GM18502 (cell line): ENCODE measurements at regions not wholly inside any gene's neighbourhood (a gene's known extent, or its start where the extent isn't known, plus 50 kb on each side); places are given as distances from the start of the nearest gene placed in this dataset.

Experiments
- ATAC-seq: cut with Tn5 transposase; IDR thresholded peaks from one replicate; pipeline ENCODE4 v1.9.1; 2021; ENCODE audit warnings: mild to moderate bottlenecking; ENCODE audit not compliant: unreplicated experiment, poor library complexity

- ATAC-seq = no peak
These were observed 687.4 kb upstream of the ID2 start for GRCh38 chr2:7994397-7994951.

- peak; percentile 52 for ATAC-seq
These were observed 684.6 kb upstream of the ID2 start for GRCh38 chr2:7997279-7997678.

- no peak for ATAC-seq
These were observed 682.0 kb upstream of the ID2 start for GRCh38 chr2:7999683-8000476.

GRCh38 chr2:8000870-8001269, 681.0 kb upstream of the ID2 start:
- ATAC-seq = no peak

GRCh38 chr2:8002765-8003393, 679.0 kb upstream of the ID2 start:
- no peak for ATAC-seq

GRCh38 chr2:8003462-8004075, 678.3 kb upstream of the ID2 start:
- ATAC-seq = no peak

- no peak for ATAC-seq
These were observed 677.6 kb upstream of the ID2 start for GRCh38 chr2:8004250-8004681.

- no peak for ATAC-seq
These were observed 675.7 kb upstream of the ID2 start for GRCh38 chr2:8006181-8006580.

GRCh38 chr2:8006626-8007025, 675.2 kb upstream of the ID2 start:
- ATAC-seq = no peak

GRCh38 chr2:8009010-8009597, 672.8 kb upstream of the ID2 start:
- ATAC-seq = no peak

GRCh38 chr2:8015848-8016600, 665.8 kb upstream of the ID2 start:
- no peak for ATAC-seq

GRCh38 chr2:8016688-8017087, 665.2 kb upstream of the ID2 start:
- no peak for ATAC-seq

- ATAC-seq = no peak
These were observed 662.9 kb upstream of the ID2 start for GRCh38 chr2:8018956-8019355.

GRCh38 chr2:8019934-8020333, 661.9 kb upstream of the ID2 start:
- no peak for ATAC-seq

GRCh38 chr2:8021921-8022320, 659.9 kb upstream of the ID2 start:
- ATAC-seq = no peak

- peak; percentile 95 for ATAC-seq
These were observed 658.8 kb upstream of the ID2 start for GRCh38 chr2:8022908-8023640.

- no peak for ATAC-seq
These were observed 657.4 kb upstream of the ID2 start for GRCh38 chr2:8024506-8024905.

GRCh38 chr2:8026381-8026780, 655.5 kb upstream of the ID2 start:
- ATAC-seq = no peak

GRCh38 chr2:8027387-8027786, 654.5 kb upstream of the ID2 start:
- ATAC-seq = no peak
